B cell (primary cell): ENCODE measurements at regions not wholly inside any gene's neighbourhood (a gene's known extent, or its start where the extent isn't known, plus 50 kb on each side); places are given as distances from the start of the nearest gene placed in this dataset.
"Not testable (repeated sequence)": the region's sequence is repeated elsewhere in the genome, so short reads cannot be mapped to it uniquely, and the experiment has no call there.

ENCODE experiments used
- ATAC-seq: fragments of 200-7000 bp; cut with Tn5 transposase; one replicate; pipeline ENCODE4 v1.10.0; 2021; ENCODE audit warnings: low read depth, mild to moderate bottlenecking, moderate number of reproducible peaks, moderate library complexity
- CTCF ChIA-PET: fragments of 350-600 bp; sonication (Branson Sonifier 250); formaldehyde crosslinking; loops from one replicate; lab custom pipeline; 2021; ENCODE audit warnings: antibody characterized with exemption, inconsistent platforms; lab: Charles Lee
- POLR2A ChIA-PET: fragments of 350-600 bp; sonication (Branson Sonifier 250); formaldehyde crosslinking; loops from one replicate; lab custom pipeline; 2021; ENCODE audit warnings: antibody characterized with exemption; lab: Charles Lee
- DNase-seq: peaks from one replicate; pipeline ENCODE4 v3.0.0; 2013
- H2AFZ ChIP-seq: 2 replicates; pipeline ENCODE4 v1.6.1; 2012; ENCODE audit warnings: mild to moderate bottlenecking, low read depth, low read length; ENCODE audit not compliant: insufficient read depth, poor library complexity, severe bottlenecking
- H3K27ac ChIP-seq, 2 donors: 1 replicate in 1 of 2; 2 replicates in 1 of 2; pipeline ENCODE4 v1.5.1; 2012 to 2013; ENCODE audit warnings: low read length in 2 of 2, mild to moderate bottlenecking in 2 of 2, moderate library complexity in 1 of 2
- H3K27me3 ChIP-seq, 4 experiments: fragments of 200-600 bp in 1 of 4; sonication (generic) in 1 of 4; replicated peaks in 1 of 4; 1 replicate in 2 of 4; 2 replicates in 2 of 4; pipeline versions ENCODE4 v1.6.1 to v1.7.0; 2013 to 2016; ENCODE audit warnings: low read length in 3 of 4, mild to moderate bottlenecking in 2 of 4, mixed read lengths in 1 of 4, moderate library complexity in 1 of 4; ENCODE audit not compliant: insufficient read depth in 4 of 4, control insufficient read depth in 3 of 4; ENCODE audit errors: control extremely low read depth in 1 of 4
- H3K36me3 ChIP-seq, 2 experiments: replicated peaks in 1 of 2; 1 replicate in 1 of 2; 2 replicates in 1 of 2; pipeline versions ENCODE4 v1.6.1 to v1.7.1; 2013; ENCODE audit warnings: low read length in 1 of 2; ENCODE audit not compliant: insufficient read depth in 2 of 2, control insufficient read depth in 1 of 2; ENCODE audit errors: control extremely low read depth in 1 of 2, extremely low read depth in 1 of 2
- H3K4me1 ChIP-seq, 2 donors: fragments of 200-600 bp in 1 of 2; sonication (generic) in 1 of 2; 1 replicate in 1 of 2; 2 replicates in 1 of 2; pipeline versions ENCODE4 v1.5.1 to v1.6.1; 2013 to 2017; ENCODE audit warnings: low read length in 2 of 2; ENCODE audit not compliant: control insufficient read depth in 2 of 2, insufficient read depth in 2 of 2
- H3K4me2 ChIP-seq: replicated peaks from 2 replicates; pipeline ENCODE3; 2012; ENCODE audit warnings: mild to moderate bottlenecking, low read depth, low read length; ENCODE audit not compliant: poor library complexity, severe bottlenecking
- H3K4me3 ChIP-seq, 5 experiments: fragments of 200-600 bp in 1 of 5; sonication (generic) in 1 of 5; 1 replicate in 3 of 5; 2 replicates in 2 of 5; pipeline versions ENCODE4 v1.5.1 to v1.7.0; 2011 to 2016; ENCODE audit warnings: low read length in 4 of 5, mild to moderate bottlenecking in 4 of 5, low read depth in 2 of 5, control low read depth in 1 of 5, moderate library complexity in 1 of 5; ENCODE audit not compliant: insufficient read depth in 1 of 5; ENCODE audit errors: control extremely low read depth in 1 of 5, extremely low read depth in 1 of 5
- H3K79me2 ChIP-seq: fragments of 200-600 bp; sonication (generic); one replicate; pipeline ENCODE4 v1.6.0; 2016; ENCODE audit warnings: low read length; ENCODE audit not compliant: control insufficient read depth, insufficient read depth
- H3K9ac ChIP-seq: fragments of 200-600 bp; sonication (generic); 2 replicates; pipeline ENCODE4 v1.6.1; 2017; ENCODE audit warnings: mild to moderate bottlenecking, low read length, moderate library complexity
- H3K9me3 ChIP-seq, 3 donors: one replicate each; pipeline versions ENCODE4 v1.6.1 to v1.7.1; 2013; ENCODE audit warnings: low read length in 2 of 3; ENCODE audit not compliant: control insufficient read depth in 2 of 3, insufficient read depth in 1 of 3; ENCODE audit errors: control extremely low read depth in 1 of 3
- H4K20me1 ChIP-seq: 2 replicates; pipeline ENCODE4 v1.6.0; 2012; ENCODE audit warnings: mild to moderate bottlenecking, low read length; ENCODE audit not compliant: insufficient read depth, control insufficient read depth, poor library complexity, severe bottlenecking
- H3K27ac Mint-ChIP-seq: one replicate; pipeline ENCODE4 v1.8.0; 2021; ENCODE audit warnings: mixed read lengths
- H3K27me3 Mint-ChIP-seq: one replicate; pipeline ENCODE4 v1.8.0; 2021; ENCODE audit warnings: mixed read lengths
- H3K4me1 Mint-ChIP-seq: one replicate; pipeline ENCODE4 v1.8.0; 2021; ENCODE audit warnings: mixed read lengths
- H3K4me3 Mint-ChIP-seq: one replicate; pipeline ENCODE4 v1.8.0; 2021; ENCODE audit warnings: mixed read lengths
- H3K9me3 Mint-ChIP-seq: one replicate; pipeline ENCODE4 v1.8.0; 2022; ENCODE audit warnings: mixed read lengths; ENCODE audit not compliant: insufficient read depth
- EZH2 ChIP-seq: IDR thresholded peaks from 2 replicates; pipeline ENCODE4 v1.6.1; 2012; ENCODE audit warnings: borderline replicate concordance, low read depth, mild to moderate bottlenecking, moderate library complexity, low read length; ENCODE audit not compliant: insufficient read depth, poor library complexity, severe bottlenecking
- WGBS: methylation state at CpG from one replicate; pipeline ENCODE4 v1.1.5; 2013; ENCODE audit warnings: missing lambda C conversion rate; ENCODE audit not compliant: insufficient coverage; 5-methylcytosine and 5-hydroxymethylcytosine counted together
- intact Hi-C: fragments of 100-400 bp; cut with micrococcal nuclease; formaldehyde crosslinking; loops from one replicate; pipeline ENCODE4 v1.10.0; 2022
- TF ChIP-seq, protein P1 (sequence below): fragments of 200-600 bp; IDR thresholded peaks from one replicate; pipeline ENCODE4 v1.8.0; 2022; ENCODE audit warnings: antibody characterized with exemption, mild to moderate bottlenecking

DNA sequence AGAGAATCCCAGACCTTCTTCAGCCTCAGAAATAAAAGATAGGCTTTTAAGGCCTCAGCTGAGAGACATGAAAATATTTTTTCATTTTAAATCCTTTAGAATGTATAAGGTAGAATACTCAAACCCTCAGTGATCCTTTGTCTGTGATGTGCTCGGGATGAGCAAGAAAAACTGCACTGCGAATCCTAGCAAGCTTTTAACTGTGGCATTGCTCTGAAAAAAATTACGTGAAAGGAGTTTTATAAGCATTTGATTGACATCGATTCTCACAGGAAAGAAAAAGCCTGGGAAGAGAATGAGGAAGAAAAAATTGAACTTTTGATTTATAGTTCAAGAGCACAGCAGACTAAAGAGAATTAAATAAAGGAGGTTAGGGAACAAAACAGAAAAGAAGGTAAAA lies 120.0 kb downstream of the TMEM168 start:
- intact Hi-C loops = no loop called here
- H3K4me3 Mint-ChIP-seq = no peak overlapping the region
- no peak overlapping the region for H3K27ac ChIP-seq
- no peaks in the 10 kb centered on the region for H3K9me3 ChIP-seq
- no peaks in the 10 kb centered on the region for H3K4me1 ChIP-seq
- H3K27ac Mint-ChIP-seq = no peak overlapping the region
- CTCF ChIA-PET = no interaction called here
- H3K27me3 Mint-ChIP-seq = peaks cover 6% of the 10 kb centered on the region
- DNase-seq (no peak), ATAC-seq (no peak)
- no peak overlapping the region for H3K4me3 ChIP-seq
- no peak overlapping the region for H2AFZ ChIP-seq
- H3K9ac ChIP-seq = no peak overlapping the region
- H3K4me1 Mint-ChIP-seq = no peaks in the 10 kb centered on the region
- no peaks in the 10 kb centered on the region for H3K27me3 ChIP-seq
- no peaks in the 10 kb centered on the region for H4K20me1 ChIP-seq
- 81% methylated on average over 4 of the region's 4 CpGs for WGBS
- H3K9me3 Mint-ChIP-seq = no peaks in the 10 kb centered on the region
- POLR2A ChIA-PET = no interaction called here
- TF ChIP-seq, protein P1, sequence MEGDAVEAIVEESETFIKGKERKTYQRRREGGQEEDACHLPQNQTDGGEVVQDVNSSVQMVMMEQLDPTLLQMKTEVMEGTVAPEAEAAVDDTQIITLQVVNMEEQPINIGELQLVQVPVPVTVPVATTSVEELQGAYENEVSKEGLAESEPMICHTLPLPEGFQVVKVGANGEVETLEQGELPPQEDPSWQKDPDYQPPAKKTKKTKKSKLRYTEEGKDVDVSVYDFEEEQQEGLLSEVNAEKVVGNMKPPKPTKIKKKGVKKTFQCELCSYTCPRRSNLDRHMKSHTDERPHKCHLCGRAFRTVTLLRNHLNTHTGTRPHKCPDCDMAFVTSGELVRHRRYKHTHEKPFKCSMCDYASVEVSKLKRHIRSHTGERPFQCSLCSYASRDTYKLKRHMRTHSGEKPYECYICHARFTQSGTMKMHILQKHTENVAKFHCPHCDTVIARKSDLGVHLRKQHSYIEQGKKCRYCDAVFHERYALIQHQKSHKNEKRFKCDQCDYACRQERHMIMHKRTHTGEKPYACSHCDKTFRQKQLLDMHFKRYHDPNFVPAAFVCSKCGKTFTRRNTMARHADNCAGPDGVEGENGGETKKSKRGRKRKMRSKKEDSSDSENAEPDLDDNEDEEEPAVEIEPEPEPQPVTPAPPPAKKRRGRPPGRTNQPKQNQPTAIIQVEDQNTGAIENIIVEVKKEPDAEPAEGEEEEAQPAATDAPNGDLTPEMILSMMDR = no peak
- TF ChIP-seq EZH2 = no peak
- H3K79me2 ChIP-seq = no peaks in the 10 kb centered on the region
- H3K4me2 ChIP-seq = no peak overlapping the region
- no peaks in the 10 kb centered on the region for H3K36me3 ChIP-seq

DNA sequence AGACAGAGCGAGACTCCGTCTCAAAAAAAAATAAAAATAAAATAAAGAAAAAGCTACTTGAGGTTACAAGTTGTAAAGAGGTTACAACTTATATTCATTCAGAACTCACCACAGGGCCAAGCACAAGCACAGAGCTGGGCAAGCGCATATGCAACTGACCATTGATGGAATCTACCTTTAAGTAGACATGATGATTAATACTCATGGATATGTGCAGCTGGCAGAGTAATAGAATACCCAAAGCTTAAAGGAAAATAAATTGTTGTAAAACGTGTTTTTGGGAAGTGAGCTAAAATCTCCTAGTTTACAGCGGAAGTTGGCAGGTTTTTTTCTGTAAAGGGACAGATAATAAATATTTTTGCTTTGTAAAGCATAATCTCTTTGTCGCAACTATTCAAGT lies 111.6 kb downstream of the TMEM168 start:
- H4K20me1 ChIP-seq = no peaks in the 10 kb centered on the region
- no peak overlapping the region for H3K4me3 Mint-ChIP-seq
- no peaks in the 10 kb centered on the region for H3K36me3 ChIP-seq
- 76% methylated on average over 2 of the region's 6 CpGs for WGBS
- H3K9ac ChIP-seq = no peak overlapping the region
- no peaks in the 10 kb centered on the region for H3K9me3 Mint-ChIP-seq
- ChIA-PET CTCF (no interaction called here), POLR2A (no interaction called here)
- no peak overlapping the region for H3K4me2 ChIP-seq
- H3K9me3 ChIP-seq = no peaks in the 10 kb centered on the region
- TF ChIP-seq EZH2 = no peak
- TF ChIP-seq, protein P1 = no peak
- H3K27me3 ChIP-seq = no peaks in the 10 kb centered on the region
- no peak overlapping the region for H3K4me3 ChIP-seq
- no peak for DNase-seq
- H3K4me1 Mint-ChIP-seq = no peaks in the 10 kb centered on the region
- peaks cover 11% of the 10 kb centered on the region for H3K27me3 Mint-ChIP-seq
- no peaks in the 10 kb centered on the region for H3K4me1 ChIP-seq
- H3K27ac Mint-ChIP-seq = no peak overlapping the region
- no peak overlapping the region for H2AFZ ChIP-seq
- no peak overlapping the region for H3K27ac ChIP-seq
- no peaks in the 10 kb centered on the region for H3K79me2 ChIP-seq
- ATAC-seq = no peak
- intact Hi-C loops = no loop called here

DNA sequence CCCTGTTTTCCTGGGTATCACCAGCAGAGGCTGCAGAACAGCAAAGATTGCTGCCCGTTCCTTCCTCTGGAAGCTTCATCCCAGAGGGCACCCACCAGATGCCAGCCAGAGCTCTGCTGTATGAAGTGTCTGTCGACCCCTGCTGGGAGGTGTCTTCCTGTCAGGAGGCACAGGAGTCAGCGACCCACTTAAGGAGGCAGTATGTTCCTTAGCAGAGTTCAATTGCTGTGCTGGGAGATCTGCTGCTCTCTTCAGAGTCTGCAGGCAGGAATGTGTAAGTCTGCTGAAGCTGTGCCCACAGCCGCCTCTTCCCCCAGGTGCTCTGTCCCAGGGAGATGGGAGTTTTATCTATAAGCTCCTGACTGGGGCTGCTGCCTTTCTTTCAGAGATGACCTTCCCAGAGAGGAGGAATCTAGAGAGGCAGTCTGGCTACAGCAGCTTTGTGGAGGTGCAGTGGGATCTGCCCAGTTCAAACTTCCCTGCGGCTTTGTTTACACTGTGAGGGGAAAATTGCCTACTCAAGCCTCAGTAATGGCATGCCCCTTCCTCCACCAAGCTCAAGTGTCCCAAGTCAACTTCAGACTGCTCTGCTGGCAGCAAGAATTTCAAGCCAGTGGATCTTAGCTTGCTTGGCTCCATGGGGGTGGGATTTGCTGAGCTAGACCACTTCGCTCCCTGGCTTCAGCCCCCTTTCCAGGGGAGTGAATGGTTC lies 100.6 kb downstream of the TMEM168 start:
- H3K9ac ChIP-seq, H3K4me3 ChIP-seq, POLR2A ChIA-PET, ATAC-seq, H3K27ac ChIP-seq, H3K9me3 ChIP-seq, H3K9me3 Mint-ChIP-seq, H3K79me2 ChIP-seq, H3K36me3 ChIP-seq, H3K27me3 ChIP-seq, H3K4me3 Mint-ChIP-seq, H4K20me1 ChIP-seq, intact Hi-C loops, H2AFZ ChIP-seq, H3K4me1 ChIP-seq, DNase-seq, H3K4me1 Mint-ChIP-seq, CTCF ChIA-PET, H3K4me2 ChIP-seq, H3K27ac Mint-ChIP-seq: not testable (repeated sequence)
- H3K27me3 Mint-ChIP-seq = peaks cover 17% of the 10 kb centered on the region
- WGBS = 58% methylated on average over 5 of the region's 6 CpGs
